Vagina (tissue), 2 donors: ENCODE measurements at regions not wholly inside any gene's neighbourhood (a gene's known extent, or its start where the extent isn't known, plus 50 kb on each side); places are given as distances from the start of the nearest gene placed in this dataset.

Source experiments
- DNase-seq, 2 donors: peaks; one replicate each; pipeline ENCODE4 v3.0.0-alpha.2; 2017; ENCODE audit errors: extremely low spot score in 2 of 2
- H3K27ac ChIP-seq: fragments of 200-600 bp; sonication (generic); one replicate; pipeline ENCODE4 v1.5.1; 2019
- H3K27me3 ChIP-seq: fragments of 200-600 bp; sonication (generic); one replicate; pipeline ENCODE4 v1.5.1; 2019
- H3K36me3 ChIP-seq, 2 donors: fragments of 200-600 bp; sonication (generic); one replicate each; pipeline ENCODE4 v1.5.1; 2017 to 2019
- H3K4me1 ChIP-seq: fragments of 200-600 bp; sonication (generic); one replicate; pipeline ENCODE4 v1.5.1; 2019
- H3K4me3 ChIP-seq, 2 donors: fragments of 200-600 bp; sonication (generic); 1 replicate in 1 of 2; 2 replicates in 1 of 2; pipeline ENCODE4 v1.5.1; 2016 to 2019
- H3K9me3 ChIP-seq: fragments of 200-600 bp; sonication (generic); one replicate; pipeline ENCODE4 v1.5.1; 2019
- POLR2A ChIP-seq, 2 donors: fragments of 450-650 bp; IDR thresholded peaks; one replicate each; pipeline ENCODE4 v1.6.1; 2017; ENCODE audit warnings: antibody characterized with exemption in 2 of 2, mild to moderate bottlenecking in 2 of 2, moderate library complexity in 2 of 2
- POLR2AphosphoS5 ChIP-seq, 2 donors: sonication (generic); formaldehyde crosslinking; IDR thresholded peaks; one replicate each; pipeline ENCODE4 v1.9.0; 2017; ENCODE audit warnings: antibody characterized with exemption in 2 of 2, mild to moderate bottlenecking in 2 of 2, low read depth in 1 of 2; ENCODE audit not compliant: insufficient read depth in 1 of 2
- intact Hi-C: fragments of 100-400 bp; cut with DNase I; formaldehyde crosslinking; loops from one replicate; pipeline ENCODE4 v1.15.1; 2023
- TF ChIP-seq, protein P1 (sequence below), 3 experiments: fragments of 450-650 bp in 2 of 3; fragments of 200-600 bp in 1 of 3; sonication (generic) in 1 of 3; IDR thresholded peaks; one replicate each; pipeline ENCODE4 v1.5.1; 2017 to 2019; ENCODE audit warnings: antibody characterized with exemption in 3 of 3, mild to moderate bottlenecking in 2 of 3, moderate library complexity in 2 of 3

DNA sequence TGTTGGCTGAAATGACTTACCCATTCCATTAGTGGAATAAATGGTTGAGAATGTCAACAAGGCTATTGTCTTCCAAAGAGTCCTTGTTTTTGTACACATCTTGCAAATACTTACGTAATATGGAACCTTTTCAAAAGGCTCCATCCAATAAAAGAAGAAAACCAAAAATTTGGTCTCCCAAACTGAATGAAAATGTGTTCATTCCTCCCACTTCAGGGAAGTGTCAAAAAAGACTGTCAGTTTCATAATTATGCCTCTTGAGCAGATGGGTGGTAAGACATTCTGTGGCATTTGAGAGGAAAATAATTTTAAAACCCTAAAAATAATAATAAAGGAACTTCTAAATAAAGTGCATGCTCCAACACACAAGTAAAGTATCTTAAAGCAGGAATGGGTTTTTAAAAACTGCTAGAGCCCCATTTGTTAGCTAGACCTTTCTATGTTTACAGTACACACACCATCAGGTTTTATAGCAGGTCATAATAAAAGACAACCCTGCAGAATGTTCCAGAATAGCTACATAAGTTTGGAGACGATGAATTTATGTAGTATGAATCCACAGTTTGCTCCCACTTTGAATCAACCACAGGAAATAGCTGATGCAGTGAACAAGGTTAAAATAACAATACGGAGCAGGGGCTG lies 843.7 kb downstream of the LRRTM4 start:
- Histone ChIP-seq H3K27ac (no peak overlapping the region), H3K9me3 (no peaks in the 10 kb centered on the region), H3K36me3 (no peaks in the 10 kb centered on the region), H3K4me3 (no peak overlapping the region), H3K27me3 (no peaks in the 10 kb centered on the region), H3K4me1 (no peaks in the 10 kb centered on the region)
- no peak for TF ChIP-seq POLR2AphosphoS5 (IDR thresholded peaks at IDR 0.05; ENCODE audit: insufficient read depth in 1 of 2, low read depth in 1 of 2)
- no peak for TF ChIP-seq POLR2A (IDR thresholded peaks at IDR 0.05)
- TF ChIP-seq, protein P1, sequence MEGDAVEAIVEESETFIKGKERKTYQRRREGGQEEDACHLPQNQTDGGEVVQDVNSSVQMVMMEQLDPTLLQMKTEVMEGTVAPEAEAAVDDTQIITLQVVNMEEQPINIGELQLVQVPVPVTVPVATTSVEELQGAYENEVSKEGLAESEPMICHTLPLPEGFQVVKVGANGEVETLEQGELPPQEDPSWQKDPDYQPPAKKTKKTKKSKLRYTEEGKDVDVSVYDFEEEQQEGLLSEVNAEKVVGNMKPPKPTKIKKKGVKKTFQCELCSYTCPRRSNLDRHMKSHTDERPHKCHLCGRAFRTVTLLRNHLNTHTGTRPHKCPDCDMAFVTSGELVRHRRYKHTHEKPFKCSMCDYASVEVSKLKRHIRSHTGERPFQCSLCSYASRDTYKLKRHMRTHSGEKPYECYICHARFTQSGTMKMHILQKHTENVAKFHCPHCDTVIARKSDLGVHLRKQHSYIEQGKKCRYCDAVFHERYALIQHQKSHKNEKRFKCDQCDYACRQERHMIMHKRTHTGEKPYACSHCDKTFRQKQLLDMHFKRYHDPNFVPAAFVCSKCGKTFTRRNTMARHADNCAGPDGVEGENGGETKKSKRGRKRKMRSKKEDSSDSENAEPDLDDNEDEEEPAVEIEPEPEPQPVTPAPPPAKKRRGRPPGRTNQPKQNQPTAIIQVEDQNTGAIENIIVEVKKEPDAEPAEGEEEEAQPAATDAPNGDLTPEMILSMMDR (IDR thresholded peaks at IDR 0.05), result no peak
- no peak for DNase-seq
- intact Hi-C loops, result no loop called here

DNA sequence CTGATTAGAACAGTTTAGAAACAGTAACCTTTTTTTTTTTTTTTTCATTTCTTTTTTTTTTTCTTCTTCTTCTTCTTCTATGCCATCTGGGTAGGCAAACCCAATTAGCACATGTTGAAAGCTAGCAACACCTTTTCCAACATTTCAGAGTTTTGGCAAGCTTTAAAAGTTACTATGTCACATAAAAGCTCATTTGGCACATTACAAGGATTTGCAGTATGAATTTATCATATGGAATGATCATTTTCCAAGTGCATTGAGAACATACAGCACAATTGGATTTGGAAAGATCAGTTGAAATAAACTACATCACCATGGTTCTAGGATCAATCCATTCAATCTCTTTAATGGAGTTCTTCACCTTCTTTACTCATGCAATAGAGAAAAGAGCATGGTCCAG lies 847.0 kb downstream of the LRRTM4 start:
- Histone ChIP-seq H3K4me1 (no peaks in the 10 kb centered on the region), H3K9me3 (no peaks in the 10 kb centered on the region), H3K27me3 (no peaks in the 10 kb centered on the region), H3K4me3 (no peak overlapping the region), H3K27ac (no peak overlapping the region), H3K36me3 (no peaks in the 10 kb centered on the region)
- intact Hi-C loops, result no loop called here
- no peak for DNase-seq
- TF ChIP-seq POLR2A (IDR thresholded peaks at IDR 0.05) (no peak), POLR2AphosphoS5 (IDR thresholded peaks at IDR 0.05; ENCODE audit: insufficient read depth in 1 of 2, low read depth in 1 of 2) (no peak)
- TF ChIP-seq, protein P1 (IDR thresholded peaks at IDR 0.05), result no peak

DNA sequence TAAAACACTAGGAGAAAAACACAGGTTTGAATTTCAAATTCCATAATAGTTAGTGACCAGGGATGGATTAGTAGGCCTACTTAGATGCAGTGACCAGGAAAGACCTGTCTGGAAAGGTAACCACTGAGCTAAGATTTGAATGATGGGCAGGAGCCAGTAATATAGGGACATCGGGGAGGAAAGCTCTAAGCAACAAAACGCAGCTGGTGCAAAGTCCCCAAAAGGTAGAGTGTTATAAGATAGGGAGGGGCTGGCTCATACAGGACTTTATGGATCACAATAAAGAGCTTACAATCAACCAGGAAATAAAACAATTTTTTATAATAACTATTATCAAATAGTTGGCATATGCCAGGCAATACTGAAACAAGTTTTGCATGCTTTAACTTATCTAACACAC lies 849.4 kb downstream of the LRRTM4 start:
- intact Hi-C loops, result no loop called here
- Histone ChIP-seq H3K27ac (no peak overlapping the region), H3K27me3 (no peaks in the 10 kb centered on the region), H3K36me3 (no peaks in the 10 kb centered on the region), H3K9me3 (no peaks in the 10 kb centered on the region), H3K4me3 (no peak overlapping the region), H3K4me1 (no peaks in the 10 kb centered on the region)
- DNase-seq, result no peak
- TF ChIP-seq, protein P1 (IDR thresholded peaks at IDR 0.05), result no peak
- TF ChIP-seq POLR2AphosphoS5 (IDR thresholded peaks at IDR 0.05; ENCODE audit: insufficient read depth in 1 of 2, low read depth in 1 of 2), result no peak
- no peak for TF ChIP-seq POLR2A (IDR thresholded peaks at IDR 0.05)

DNA sequence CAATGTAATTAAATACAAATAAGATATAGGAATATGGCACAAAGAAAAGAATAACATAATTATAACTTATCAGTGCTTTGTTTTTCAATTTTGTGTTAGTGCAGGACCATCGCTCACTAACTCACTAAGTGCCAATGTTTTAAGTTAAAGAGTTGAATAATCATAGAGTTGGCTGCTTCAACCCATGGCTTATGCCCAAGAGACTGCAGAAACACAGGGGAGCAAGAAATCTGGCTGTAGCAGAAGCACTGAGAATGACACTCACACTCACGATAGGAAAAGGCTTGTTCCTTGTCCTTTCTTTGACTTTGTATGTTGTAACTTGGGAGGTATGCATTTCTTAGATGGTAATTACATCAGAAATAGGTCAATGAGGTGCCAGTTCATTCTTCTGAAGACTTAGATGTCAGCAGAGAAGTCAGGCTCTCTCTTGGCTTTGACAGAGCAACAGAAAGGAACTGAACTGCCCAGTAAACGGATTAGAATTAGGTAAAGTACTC lies 852.2 kb downstream of the LRRTM4 start:
- Histone ChIP-seq H3K4me3 (no peak overlapping the region), H3K4me1 (no peaks in the 10 kb centered on the region), H3K36me3 (no peaks in the 10 kb centered on the region), H3K27me3 (no peaks in the 10 kb centered on the region), H3K27ac (no peak overlapping the region), H3K9me3 (no peaks in the 10 kb centered on the region)
- intact Hi-C loops, result no loop called here
- no peak for DNase-seq
- TF ChIP-seq, protein P1 (IDR thresholded peaks at IDR 0.05), result no peak
- TF ChIP-seq POLR2A (IDR thresholded peaks at IDR 0.05), result no peak

DNA sequence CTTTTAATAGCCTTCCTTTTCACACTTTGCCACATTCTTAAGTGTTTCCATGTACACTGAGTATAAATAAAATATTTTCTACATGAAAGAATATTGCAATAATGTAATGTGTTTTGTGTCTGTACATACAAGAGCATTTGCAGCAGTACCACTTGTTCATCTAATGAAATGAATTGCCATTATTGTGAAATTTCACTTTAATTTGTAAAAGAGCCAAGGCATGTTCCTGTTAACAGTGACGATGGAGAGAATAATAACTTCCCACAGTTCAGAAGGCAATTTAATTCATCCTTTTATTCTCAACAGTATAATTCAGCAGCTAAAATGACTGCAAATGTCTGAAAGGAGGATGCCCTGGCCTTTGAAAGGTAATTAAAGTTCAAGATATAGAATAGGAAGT lies 853.9 kb downstream of the LRRTM4 start:
- DNase-seq, result no peak
- no peaks in the 10 kb centered on the region for H3K27me3 ChIP-seq
- no peak overlapping the region for H3K4me3 ChIP-seq
- TF ChIP-seq POLR2A (IDR thresholded peaks at IDR 0.05), result no peak
- TF ChIP-seq POLR2AphosphoS5 (IDR thresholded peaks at IDR 0.05; ENCODE audit: insufficient read depth in 1 of 2, low read depth in 1 of 2), result no peak
- TF ChIP-seq, protein P1 (IDR thresholded peaks at IDR 0.05), result no peak
- H3K9me3 ChIP-seq, result no peaks in the 10 kb centered on the region
- no peaks in the 10 kb centered on the region for H3K36me3 ChIP-seq
- H3K27ac ChIP-seq, result no peak overlapping the region
- no peaks in the 10 kb centered on the region for H3K4me1 ChIP-seq
- intact Hi-C loops, result no loop called here
